ENCODE measurements at regions not wholly inside any gene's neighbourhood (a gene's known extent, or its start where the extent isn't known, plus 50 kb on each side); places are given as distances from the start of the nearest gene placed in this dataset.
"Not testable (repeated sequence)": the region's sequence is repeated elsewhere in the genome, so short reads cannot be mapped to it uniquely, and the experiment has no call there.

DNA sequence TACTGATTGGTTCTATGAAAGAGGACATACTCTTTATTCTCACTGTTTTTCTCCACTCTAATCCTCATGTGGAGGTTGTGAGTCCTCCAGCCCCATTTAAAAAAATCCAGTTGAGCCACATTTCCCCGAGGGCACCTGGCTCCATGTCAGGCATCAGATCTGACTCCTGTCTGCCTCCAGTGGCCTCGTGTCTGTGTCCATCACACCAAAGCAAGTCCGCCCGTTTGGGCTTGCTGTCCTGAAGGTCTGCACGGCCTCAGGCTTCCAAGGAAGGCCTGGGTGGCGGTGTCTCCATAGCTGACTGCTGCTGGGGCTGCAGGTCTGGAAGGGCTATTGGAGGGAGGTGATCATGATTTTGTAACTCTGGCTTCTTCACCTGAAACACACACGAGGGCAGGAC is 233.4 kb upstream of the PLGLB2 start:
- H3K27ac ChIP-seq (ENCODE audit: insufficient read depth, low read depth, low read length); H4K20me1 ChIP-seq (replicated peaks; ENCODE audit: control insufficient read depth, extremely low read depth, insufficient read depth, low read length); H3K9me1 ChIP-seq (replicated peaks; ENCODE audit: control insufficient read depth, extremely low read depth, insufficient read depth, low read length); H3K27me3 ChIP-seq (ENCODE audit: control insufficient read depth in 2 of 2, insufficient read depth in 2 of 2, low read length in 2 of 2); BruUV-seq (replicated peaks); H3K9ac ChIP-seq (replicated peaks; ENCODE audit: extremely low read depth, insufficient read depth, low read length); dilution Hi-C loops (cut with MboI; ENCODE audit: extremely low pct_ligation_motif_present, low sequenced_read_pairs); H3K4me1 ChIP-seq (ENCODE audit: control insufficient read depth, extremely low read depth, insufficient read depth, low read length); H3K36me3 ChIP-seq (ENCODE audit: control insufficient read depth in 2 of 2, extremely low read depth in 1 of 2, insufficient read depth in 2 of 2, low read length in 2 of 2); H3K9me3 ChIP-seq (replicated peaks; ENCODE audit: control insufficient read depth, insufficient read depth, low read length); H2AFZ ChIP-seq (ENCODE audit: low read depth, low read length); FAIRE-seq; intact Hi-C loops (cut with micrococcal nuclease); H3K4me3 ChIP-seq (replicated peaks in 1 of 3; ENCODE audit: insufficient read depth in 1 of 3, low read depth in 1 of 3, low read length in 3 of 3); CTCF ChIA-PET; DNase-seq (ENCODE audit: low read depth, low spot score); H3K4me2 ChIP-seq (ENCODE audit: insufficient read depth, low read length); POLR2A ChIA-PET: not testable (repeated sequence)
- peaks cover 30% of the 10 kb centered on the region for H3K79me2 ChIP-seq (ENCODE audit: control insufficient read depth, insufficient read depth, low read length)

DNA sequence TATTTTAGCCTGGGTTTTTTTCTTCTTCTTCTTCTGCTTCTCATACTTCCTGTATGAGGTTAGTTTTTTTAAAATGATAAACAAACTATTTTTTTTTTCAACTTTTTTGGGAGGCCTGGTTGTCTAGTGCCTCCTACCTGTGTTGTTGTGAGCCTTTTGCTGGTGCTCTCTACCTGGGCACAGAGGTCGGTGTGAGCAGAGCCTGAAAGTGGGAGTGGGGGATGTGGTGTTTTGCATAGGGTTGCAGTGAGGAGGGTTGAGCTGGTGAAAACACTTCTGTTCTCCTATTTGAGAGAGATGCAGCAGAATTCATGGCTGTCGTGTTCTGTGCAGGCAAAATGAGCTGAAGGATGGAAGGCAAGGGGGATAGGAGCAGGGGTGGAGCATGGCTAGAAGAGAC is 232.7 kb upstream of the PLGLB2 start:
- FAIRE-seq; H3K27me3 ChIP-seq (ENCODE audit: control insufficient read depth in 2 of 2, insufficient read depth in 2 of 2, low read length in 2 of 2); dilution Hi-C loops (cut with MboI; ENCODE audit: extremely low pct_ligation_motif_present, low sequenced_read_pairs); BruUV-seq (replicated peaks); H3K9me3 ChIP-seq (replicated peaks; ENCODE audit: control insufficient read depth, insufficient read depth, low read length); POLR2A ChIA-PET; H3K4me1 ChIP-seq (ENCODE audit: control insufficient read depth, extremely low read depth, insufficient read depth, low read length); CTCF ChIA-PET; H3K36me3 ChIP-seq (ENCODE audit: control insufficient read depth in 2 of 2, extremely low read depth in 1 of 2, insufficient read depth in 2 of 2, low read length in 2 of 2); H3K9me1 ChIP-seq (replicated peaks; ENCODE audit: control insufficient read depth, extremely low read depth, insufficient read depth, low read length); H4K20me1 ChIP-seq (replicated peaks; ENCODE audit: control insufficient read depth, extremely low read depth, insufficient read depth, low read length); H3K4me3 ChIP-seq (replicated peaks in 1 of 3; ENCODE audit: insufficient read depth in 1 of 3, low read depth in 1 of 3, low read length in 3 of 3); H3K27ac ChIP-seq (ENCODE audit: insufficient read depth, low read depth, low read length); intact Hi-C loops (cut with micrococcal nuclease); H2AFZ ChIP-seq (ENCODE audit: low read depth, low read length); H3K4me2 ChIP-seq (ENCODE audit: insufficient read depth, low read length); H3K9ac ChIP-seq (replicated peaks; ENCODE audit: extremely low read depth, insufficient read depth, low read length); DNase-seq (ENCODE audit: low read depth, low spot score): not testable (repeated sequence)
- peaks cover 32% of the 10 kb centered on the region for H3K79me2 ChIP-seq (ENCODE audit: control insufficient read depth, insufficient read depth, low read length)

DNA sequence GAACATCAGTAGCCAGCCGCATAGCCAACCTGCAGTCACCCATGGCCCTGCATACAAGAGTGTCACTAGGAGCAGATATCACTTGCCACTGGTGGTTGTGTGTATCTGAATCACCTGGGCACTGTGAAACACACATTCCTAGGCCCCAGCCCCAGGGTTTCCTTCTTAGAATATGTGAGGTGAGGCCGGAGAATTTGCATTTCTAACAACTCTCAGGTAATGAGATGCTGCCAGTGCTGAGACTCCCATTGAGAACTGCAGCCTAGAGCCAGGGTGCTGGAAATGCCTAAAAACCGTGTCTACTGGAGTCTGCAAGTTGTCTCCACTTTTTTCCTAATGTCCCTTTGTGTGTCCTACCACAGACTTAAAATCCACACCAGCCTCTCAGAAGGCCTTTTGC is 232.0 kb upstream of the PLGLB2 start:
- H3K9me1 ChIP-seq (replicated peaks; ENCODE audit: control insufficient read depth, extremely low read depth, insufficient read depth, low read length); H3K4me2 ChIP-seq (ENCODE audit: insufficient read depth, low read length); H2AFZ ChIP-seq (ENCODE audit: low read depth, low read length); H3K27ac ChIP-seq (ENCODE audit: insufficient read depth, low read depth, low read length); H4K20me1 ChIP-seq (replicated peaks; ENCODE audit: control insufficient read depth, extremely low read depth, insufficient read depth, low read length); FAIRE-seq; DNase-seq (ENCODE audit: low read depth, low spot score); H3K36me3 ChIP-seq (ENCODE audit: control insufficient read depth in 2 of 2, extremely low read depth in 1 of 2, insufficient read depth in 2 of 2, low read length in 2 of 2); H3K4me1 ChIP-seq (ENCODE audit: control insufficient read depth, extremely low read depth, insufficient read depth, low read length); H3K4me3 ChIP-seq (replicated peaks in 1 of 3; ENCODE audit: insufficient read depth in 1 of 3, low read depth in 1 of 3, low read length in 3 of 3); CTCF ChIA-PET; intact Hi-C loops (cut with micrococcal nuclease); H3K9ac ChIP-seq (replicated peaks; ENCODE audit: extremely low read depth, insufficient read depth, low read length); POLR2A ChIA-PET; H3K27me3 ChIP-seq (ENCODE audit: control insufficient read depth in 2 of 2, insufficient read depth in 2 of 2, low read length in 2 of 2); H3K9me3 ChIP-seq (replicated peaks; ENCODE audit: control insufficient read depth, insufficient read depth, low read length); BruUV-seq (replicated peaks); dilution Hi-C loops (cut with MboI; ENCODE audit: extremely low pct_ligation_motif_present, low sequenced_read_pairs): not testable (repeated sequence)
- H3K79me2 ChIP-seq (ENCODE audit: control insufficient read depth, insufficient read depth, low read length), result peaks cover 31% of the 10 kb centered on the region

DNA sequence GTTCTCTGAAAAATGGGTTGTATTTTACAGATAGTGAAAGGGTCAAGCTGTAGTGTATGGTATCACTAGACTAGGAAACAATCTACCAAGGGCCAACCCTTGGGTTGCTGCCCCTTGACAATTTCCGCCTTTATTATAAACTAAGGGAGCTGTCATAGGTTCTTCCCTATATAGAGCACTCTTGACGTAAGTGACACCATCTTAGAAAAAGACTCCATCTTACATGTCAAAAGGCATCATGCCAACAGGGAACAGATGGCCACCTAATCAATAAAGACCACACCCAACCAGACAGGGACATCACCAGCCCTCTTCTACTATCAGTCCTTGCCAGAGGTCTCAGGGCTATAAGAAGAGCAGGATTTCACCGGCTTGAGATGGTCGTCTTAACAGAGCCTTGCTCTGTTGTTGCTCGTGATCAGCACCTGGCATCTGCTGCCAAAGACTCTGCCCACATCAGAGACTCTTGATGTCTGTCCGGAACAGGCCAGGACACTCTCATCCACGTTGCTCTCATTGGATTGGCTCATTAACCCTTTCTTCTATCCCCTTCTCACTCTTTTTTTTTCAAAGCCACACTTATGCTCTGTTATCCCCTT is 231.4 kb upstream of the PLGLB2 start:
- H3K4me2 ChIP-seq (ENCODE audit: insufficient read depth, low read length); H3K4me1 ChIP-seq (ENCODE audit: control insufficient read depth, extremely low read depth, insufficient read depth, low read length); DNase-seq (ENCODE audit: low read depth, low spot score); intact Hi-C loops (cut with micrococcal nuclease); dilution Hi-C loops (cut with MboI; ENCODE audit: extremely low pct_ligation_motif_present, low sequenced_read_pairs); H3K27ac ChIP-seq (ENCODE audit: insufficient read depth, low read depth, low read length); H3K9me3 ChIP-seq (replicated peaks; ENCODE audit: control insufficient read depth, insufficient read depth, low read length); H3K9me1 ChIP-seq (replicated peaks; ENCODE audit: control insufficient read depth, extremely low read depth, insufficient read depth, low read length); H2AFZ ChIP-seq (ENCODE audit: low read depth, low read length); POLR2A ChIA-PET; H3K27me3 ChIP-seq (ENCODE audit: control insufficient read depth in 2 of 2, insufficient read depth in 2 of 2, low read length in 2 of 2); H3K9ac ChIP-seq (replicated peaks; ENCODE audit: extremely low read depth, insufficient read depth, low read length); H4K20me1 ChIP-seq (replicated peaks; ENCODE audit: control insufficient read depth, extremely low read depth, insufficient read depth, low read length); BruUV-seq (replicated peaks); H3K36me3 ChIP-seq (ENCODE audit: control insufficient read depth in 2 of 2, extremely low read depth in 1 of 2, insufficient read depth in 2 of 2, low read length in 2 of 2); FAIRE-seq; H3K4me3 ChIP-seq (replicated peaks in 1 of 3; ENCODE audit: insufficient read depth in 1 of 3, low read depth in 1 of 3, low read length in 3 of 3); CTCF ChIA-PET: not testable (repeated sequence)
- H3K79me2 ChIP-seq (ENCODE audit: control insufficient read depth, insufficient read depth, low read length), result peaks cover 31% of the 10 kb centered on the region
